HG03103 (cell line): ENCODE measurements at regions not wholly inside any gene's neighbourhood (a gene's known extent, or its start where the extent isn't known, plus 50 kb on each side); places are given as distances from the start of the nearest gene placed in this dataset.
"Not testable (repeated sequence)": the region's sequence is repeated elsewhere in the genome, so short reads cannot be mapped to it uniquely, and the experiment has no call there.

Experiments used
- ATAC-seq: cut with Tn5 transposase; IDR thresholded peaks from one replicate; pipeline ENCODE4 v1.9.1; 2021; ENCODE audit warnings: low read depth; ENCODE audit not compliant: unreplicated experiment

DNA sequence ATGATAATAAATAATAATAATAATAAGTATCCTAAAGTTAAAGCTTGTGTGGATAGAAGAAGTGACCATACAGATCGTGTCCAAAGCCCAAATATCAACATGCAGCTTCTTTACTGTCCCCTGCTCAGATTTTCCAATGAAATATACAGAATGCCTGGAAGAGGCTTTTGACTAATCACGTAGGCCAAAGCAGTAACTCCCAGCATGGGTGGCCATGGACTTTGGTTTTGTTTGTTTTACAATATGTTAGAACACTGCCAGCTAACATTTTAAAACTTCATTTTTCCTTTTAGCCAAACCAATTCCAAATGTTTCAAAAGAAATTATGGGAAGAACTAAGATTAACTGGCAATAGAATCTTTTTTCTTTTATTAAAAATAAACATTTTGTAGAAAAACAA lies 400.0 kb upstream of the FLRT2 start:
- no peak for ATAC-seq

DNA sequence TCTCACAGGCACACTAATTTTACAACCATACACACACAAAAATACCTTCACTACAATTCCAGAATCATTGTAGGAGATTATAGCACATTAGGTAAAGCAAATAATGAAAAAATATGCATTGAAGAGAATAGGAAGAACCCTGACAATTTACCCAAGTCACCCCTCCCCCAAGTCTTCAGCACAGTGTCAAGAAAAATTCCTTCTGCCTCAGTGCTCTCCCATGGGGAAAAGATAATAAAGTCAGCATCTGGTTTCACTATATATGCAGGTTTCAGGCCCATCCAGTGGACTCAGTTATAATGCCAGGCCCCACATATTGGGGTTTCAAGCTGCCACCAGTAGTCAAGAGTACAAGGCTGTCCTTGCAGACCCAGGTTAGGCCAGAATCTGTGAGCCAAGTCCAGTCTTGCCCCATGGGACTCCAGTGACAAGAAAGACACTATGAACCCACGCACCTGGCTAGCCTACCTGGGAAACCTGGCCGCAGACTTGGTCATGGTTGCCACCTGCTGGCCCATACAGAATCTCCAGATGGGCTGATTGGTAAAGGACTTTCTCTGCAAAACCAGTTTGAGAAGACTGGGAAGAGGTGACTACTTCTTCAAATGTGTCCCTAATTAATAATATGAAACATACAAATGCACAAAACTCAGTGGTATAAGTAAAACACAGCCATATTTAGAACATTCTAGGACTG lies 398.6 kb upstream of the FLRT2 start:
- no peak for ATAC-seq

DNA sequence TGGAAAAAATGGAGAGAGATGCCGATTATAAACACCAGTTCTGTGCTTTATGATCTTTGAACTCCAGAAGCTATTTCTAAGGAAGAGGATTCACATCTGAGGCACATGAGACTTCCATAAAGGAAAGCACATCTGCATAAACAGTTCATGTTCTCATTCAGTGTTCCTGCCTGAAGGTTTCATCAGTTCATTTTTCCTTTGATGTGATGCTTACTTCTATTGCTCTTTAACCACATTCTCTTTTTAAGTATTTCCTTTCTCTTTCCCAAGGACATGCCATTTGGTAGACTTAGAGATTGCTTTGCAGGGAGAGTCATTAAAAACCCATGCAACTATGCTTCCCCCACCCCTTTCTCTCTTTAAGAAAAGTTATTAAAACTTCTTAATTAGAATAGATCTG lies 387.0 kb upstream of the FLRT2 start:
- no peak for ATAC-seq

DNA sequence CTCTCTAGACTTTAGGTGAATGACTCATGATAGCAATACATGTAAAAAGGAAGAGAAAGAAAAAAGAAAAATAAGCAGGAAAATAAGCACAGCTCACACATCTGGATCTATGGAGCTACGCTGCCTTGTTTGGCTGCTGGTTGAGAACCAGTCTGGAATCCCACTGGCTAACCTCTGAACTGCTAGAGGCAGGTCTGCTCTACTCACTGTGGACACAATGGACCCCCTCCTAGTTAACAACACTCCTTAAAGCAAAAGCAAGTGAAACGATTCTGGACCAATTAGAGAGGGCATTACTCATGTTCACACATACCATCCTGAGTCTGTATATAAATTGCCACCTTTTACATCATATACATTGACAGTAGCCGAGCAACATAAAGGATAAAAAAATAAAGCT lies 383.2 kb upstream of the FLRT2 start:
- ATAC-seq = no peak

DNA sequence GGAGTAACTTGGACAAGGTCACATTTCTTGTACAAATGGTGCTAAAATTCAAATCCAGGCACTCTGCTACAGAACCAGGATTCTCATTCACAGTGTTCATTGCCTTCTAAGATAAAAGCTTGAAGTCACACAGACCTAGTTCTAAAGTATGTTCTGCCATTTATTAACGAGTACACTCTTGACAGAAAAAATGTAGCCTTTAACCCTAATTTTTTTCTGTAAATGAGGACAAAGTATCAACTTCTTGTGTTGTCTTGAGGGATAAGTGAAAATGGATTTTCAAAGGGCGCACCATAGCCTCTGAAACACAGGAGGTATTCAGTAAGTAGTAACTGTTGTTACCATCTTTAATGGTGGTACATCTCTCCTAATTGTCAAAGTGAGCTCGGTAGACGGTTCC lies 379.8 kb upstream of the FLRT2 start:
- ATAC-seq = no peak

DNA sequence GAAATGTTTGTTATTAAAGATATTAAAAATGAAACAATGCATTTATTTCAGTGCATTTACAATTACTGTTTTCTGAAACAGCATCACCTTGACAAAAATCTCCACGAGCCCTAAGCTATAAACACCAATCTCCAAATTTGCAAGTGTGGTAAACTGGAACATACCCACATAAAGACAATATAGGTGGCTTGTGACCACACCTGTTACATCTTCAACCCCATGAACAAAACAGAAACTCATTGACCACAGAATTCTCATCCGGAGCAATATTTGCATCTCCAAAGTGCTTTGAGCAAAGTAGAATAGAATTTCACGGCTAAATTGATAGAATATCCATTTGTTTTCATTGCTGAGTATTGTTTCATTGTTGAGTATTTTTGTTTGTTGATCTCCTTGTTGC lies 375.2 kb upstream of the FLRT2 start:
- no peak for ATAC-seq

DNA sequence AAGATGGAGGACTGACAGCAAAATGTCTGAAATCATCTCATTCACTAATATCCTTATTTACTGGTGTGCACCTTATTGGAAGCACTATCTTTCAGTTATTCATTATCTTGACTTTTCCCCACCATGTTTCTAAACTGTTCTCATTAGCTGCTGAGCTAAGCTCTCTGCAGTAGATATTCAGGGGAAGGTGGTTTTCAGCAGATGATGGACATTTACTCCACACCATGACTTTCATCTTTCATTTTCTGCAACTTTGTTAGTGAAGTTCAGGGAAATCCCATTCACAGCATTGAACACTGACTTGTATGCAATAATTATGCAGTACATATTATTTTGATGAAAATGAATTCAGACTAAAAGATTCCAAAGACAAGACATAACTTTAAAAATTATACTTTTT lies 373.6 kb upstream of the FLRT2 start:
- ATAC-seq = no peak

DNA sequence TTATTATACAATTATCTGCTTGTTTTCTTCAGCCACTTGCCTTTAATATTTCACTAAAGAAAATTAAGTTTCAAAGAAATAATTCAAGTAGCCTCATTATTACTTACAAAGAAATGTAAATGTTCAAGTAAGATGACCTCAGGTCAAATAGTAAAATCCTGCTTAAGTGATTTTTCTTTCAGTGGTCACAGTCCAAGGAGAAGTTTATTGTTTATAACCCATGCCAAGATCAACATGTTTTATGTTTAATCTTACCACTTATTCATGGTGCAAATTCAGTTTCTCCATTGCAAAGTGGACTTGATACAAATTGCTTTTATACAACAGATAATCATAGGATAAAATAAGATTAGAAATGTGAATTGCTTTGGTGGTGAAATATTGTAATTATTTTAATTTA lies 370.2 kb upstream of the FLRT2 start:
- no peak for ATAC-seq

DNA sequence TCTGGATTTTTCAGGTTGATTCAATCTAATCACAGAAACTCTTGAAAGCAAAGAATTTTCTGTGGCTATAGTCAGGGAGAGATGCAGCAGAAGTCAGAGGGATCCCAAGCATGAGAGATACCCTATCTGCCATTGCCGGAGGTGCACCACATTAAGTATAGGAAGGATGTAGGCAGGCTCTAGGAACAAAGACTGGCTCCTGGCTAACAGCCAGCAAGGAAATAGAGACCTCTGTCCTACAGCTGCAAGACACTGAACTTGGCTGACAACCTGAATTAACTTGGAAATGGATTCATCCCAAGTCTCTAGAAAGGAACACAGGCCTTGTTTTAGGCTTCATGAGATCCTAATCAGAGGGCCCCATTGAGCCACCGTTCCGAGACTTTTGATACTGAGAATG lies 364.9 kb upstream of the FLRT2 start:
- ATAC-seq = no peak

DNA sequence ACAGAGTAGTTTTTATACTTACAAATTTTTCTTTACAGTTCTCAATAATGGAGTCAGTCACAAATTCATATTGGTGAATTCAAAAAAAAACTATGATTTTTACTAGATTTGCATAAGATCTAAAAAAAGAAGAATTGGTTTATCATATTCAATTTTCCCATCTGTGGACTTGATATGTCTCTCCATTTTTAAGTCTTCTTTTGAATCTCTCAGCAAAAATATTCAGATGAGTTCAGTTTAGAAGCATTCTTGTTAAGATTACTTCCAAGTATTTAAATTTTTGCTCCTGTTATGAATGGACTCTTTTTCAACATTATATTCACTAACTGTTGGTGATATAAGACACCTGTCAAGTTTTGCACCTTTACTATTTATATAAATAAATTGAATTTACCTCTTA lies 360.6 kb upstream of the FLRT2 start:
- no peak for ATAC-seq

DNA sequence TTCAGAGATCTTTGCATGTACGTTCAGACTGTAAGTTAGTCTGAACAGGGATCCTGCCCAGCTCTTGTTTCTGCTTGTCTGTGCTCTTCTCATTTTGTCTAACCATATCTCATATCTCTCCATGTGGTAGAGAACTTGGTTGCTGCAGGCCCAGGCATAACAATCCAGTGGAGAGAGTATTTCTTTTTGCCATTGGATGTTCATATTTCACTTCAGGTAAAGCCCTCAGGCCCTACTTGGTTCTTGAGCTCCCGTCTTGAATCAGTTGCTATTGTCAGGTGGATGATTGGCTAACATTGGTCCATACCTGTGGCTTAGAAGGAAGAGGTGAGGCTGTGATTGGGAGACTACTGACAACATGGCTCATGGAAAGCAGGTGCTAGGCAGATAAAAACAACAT lies 357.7 kb upstream of the FLRT2 start:
- no peak for ATAC-seq

DNA sequence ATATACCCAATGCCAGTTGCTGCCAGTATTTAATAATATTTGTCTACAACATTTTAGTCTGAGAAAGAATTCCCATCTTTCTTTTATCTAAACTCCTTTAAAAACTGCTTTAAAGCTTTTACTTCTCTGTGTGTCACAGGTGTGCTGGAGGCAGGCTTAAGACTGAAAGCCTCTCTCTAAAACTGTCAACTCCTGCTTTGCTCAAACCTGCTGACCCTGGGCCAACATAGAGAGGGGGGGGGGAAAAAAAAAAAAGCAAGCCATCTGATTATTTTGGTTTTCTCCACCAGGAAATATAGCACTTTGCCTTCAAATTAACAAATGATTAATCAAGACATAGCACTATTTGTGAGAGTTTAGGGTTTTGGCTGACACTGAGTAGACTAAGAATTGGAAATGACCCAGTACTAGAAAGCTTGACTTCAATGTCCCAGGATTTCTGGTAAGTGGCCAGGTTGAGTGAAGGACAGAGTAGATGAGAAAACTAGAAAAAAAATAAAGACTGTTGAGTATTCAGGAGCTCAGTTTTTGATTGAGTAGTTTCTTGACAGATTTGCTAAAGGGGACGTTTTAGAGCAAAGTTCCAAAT lies 357.0 kb upstream of the FLRT2 start:
- ATAC-seq = no peak

DNA sequence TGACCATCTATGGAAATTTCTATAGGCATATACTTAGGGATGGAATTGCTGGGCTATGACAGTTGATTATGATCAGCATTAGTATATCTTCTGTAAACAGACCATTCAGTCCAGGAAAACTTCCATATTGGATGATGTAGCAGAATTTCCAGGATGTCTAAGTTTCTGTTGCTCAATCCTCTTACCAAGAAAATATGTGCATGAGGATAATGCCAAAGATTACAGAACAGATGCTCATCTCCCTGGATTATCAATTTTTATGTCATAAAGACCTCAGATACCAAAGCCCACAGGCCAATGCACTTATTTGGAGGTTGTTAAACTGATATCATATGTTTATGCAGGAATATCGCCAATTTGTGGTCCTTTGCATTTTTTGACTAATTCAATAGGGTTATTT lies 354.4 kb upstream of the FLRT2 start:
- no peak for ATAC-seq

DNA sequence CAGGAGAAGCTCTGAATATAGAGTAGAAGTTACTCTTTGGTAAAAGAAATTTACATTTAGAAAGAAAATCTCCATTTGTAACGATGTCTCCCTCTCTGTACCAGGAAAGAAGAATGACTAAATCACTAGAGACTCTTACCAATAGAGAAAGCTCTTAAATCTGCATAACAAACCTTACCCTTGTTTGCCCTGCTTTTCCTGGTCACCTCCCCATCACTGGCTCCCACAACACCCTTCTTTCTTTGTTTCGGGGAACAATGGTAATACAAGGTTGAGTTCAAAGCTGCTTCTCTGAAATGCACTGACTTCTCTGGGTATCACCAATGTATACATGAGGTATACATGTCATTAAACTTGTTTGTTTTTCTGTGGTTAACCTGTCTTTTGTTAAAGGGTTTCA lies 351.1 kb upstream of the FLRT2 start:
- no peak for ATAC-seq

DNA sequence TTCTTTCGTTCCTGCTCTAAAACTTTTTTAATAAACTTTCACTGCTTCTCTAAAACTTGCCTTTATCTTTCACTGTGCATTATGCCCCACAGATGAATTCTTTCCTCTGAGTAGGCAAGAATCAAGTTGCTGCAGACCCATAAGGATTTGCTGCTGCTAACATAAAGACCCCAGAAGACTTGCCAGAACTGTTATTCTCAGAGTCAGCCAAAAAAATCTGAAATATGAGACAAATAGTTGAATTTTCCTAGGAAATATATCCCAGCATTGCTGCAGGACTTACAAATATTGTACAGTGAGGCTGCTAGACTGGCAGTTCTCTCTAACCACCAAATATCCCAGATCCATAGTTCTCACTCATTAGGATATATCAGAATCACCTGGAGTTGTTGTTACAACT lies 349.1 kb upstream of the FLRT2 start:
- no peak for ATAC-seq

DNA sequence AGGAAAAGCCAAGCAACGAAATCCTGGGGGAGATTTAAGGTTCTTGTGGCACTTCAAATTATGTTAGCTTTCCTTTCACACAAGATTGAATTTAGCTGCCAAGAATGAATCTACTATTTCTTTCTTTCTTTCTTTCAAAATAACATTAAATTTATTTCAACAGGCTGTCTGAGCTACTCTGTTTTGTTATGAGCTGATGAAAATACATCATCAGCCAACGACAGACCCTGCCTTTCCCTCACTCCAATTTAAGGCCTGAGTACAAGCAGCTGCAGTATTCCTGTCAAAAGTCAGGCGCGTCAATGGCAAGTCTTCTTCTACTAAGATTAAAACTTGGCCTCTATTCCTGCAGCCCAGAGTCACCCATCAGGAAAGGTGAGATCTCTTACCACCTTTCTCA lies 347.7 kb upstream of the FLRT2 start:
- ATAC-seq = no peak

DNA sequence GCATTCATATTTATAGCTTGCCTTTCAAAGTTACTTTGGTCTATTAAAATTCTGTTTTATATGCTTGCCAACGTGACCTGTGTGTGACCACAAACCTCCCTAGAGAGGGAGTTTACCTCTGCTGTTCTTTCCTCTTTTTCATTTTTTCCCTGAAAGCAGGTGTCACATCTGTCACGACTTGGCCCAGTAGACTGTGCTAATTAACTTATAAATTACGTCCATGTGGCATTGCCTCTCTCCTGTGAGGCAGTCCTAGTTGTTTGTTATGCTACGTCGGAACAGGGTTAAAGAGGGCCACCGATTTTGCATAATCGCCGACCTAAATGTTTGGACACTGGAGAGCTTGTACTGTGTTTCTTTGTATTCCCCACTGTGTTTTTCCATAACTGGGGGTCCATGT lies 343.9 kb upstream of the FLRT2 start:
- no peak for ATAC-seq

DNA sequence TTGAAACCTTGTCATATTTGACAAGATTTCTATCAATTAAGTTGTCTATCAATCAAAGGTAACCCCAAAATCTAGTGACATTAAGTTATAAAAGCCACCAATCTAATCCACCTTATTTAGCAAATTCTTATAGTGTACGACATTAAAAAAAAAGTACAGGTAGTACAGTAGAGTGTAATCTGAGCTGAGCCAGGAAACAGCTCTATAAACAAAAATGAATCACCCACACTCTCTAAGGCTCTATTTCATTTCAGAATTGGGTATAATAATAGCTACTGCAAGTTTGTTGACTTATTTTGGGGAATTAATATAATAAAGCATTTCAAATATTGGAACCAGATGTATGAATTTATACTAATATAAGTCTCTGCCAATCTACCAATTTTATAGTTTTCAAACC lies 342.4 kb upstream of the FLRT2 start:
- ATAC-seq = no peak

DNA sequence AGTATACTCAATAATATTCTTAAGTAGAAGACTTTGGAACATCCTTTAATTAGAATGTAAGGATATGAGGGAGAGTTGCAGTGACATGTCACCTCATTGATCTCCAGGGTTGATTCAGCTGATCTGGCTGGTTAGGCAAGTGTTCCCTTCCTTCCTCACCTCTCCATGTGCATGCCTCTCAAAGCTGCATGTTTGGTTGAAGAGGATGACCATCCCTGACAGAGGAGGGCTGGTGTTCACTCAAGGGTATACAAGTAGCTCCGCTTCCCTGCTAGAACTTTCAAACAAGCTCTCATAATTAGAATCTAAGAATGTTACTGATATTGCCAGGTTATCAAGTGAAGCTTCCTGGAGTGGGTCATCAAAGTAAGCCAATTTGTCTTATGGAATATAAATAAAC lies 341.1 kb upstream of the FLRT2 start:
- ATAC-seq = no peak

DNA sequence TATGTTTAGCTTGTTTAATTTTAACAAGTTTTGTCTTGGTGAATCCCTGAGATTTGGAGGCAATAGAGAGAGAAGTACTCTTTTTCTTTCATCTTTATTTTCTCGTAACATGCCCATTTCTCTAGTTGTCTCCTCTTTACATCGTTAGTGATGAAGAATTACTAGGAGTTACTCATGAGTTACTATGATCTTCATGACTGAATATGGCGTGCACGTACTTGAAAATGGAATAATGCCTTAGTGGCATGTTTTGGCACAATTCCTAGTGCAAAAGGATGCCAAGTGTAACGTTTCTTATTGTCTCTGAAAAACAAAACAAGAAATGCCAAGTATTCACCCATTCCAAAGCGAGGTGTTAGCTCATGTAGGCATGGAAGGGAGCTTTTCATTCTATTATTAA lies 340.7 kb upstream of the FLRT2 start:
- not testable (repeated sequence) for ATAC-seq

DNA sequence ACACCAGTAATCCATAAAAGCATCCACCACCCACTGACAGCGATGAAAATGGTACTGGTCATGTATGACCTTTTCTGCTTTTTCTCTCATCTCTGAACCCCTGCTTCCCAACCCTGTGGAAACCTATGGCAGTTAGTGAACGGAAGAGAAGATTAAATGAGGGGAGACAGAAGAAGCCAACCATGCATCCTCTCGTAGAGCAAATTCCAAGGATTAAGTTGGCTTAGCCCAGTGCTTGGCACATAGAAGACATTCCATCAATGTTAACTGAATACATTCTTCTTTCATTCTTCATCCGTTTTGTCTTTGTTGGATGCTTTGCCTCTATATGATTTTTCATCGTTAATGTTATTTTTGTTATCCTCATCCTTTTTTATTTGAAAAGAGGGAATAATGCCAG lies 339.7 kb upstream of the FLRT2 start:
- no peak for ATAC-seq

DNA sequence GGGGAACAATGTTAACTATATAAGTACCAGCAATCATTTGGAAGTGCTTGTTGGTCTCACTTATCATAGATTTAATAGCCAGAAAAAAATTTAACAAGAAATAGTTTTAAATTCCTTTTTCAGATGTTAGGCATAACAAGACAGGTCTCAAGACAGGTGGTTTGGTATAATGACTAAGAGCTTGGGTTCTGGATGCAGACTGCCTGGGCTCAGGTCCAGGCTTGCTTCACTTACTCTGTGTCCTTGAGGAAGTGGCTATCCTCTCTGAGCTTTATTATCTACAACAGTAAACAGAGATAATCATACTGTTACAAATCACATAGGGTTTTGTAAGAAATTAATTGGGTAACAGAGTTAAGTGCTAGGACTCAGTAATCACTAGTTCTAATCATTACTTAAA lies 338.0 kb upstream of the FLRT2 start:
- ATAC-seq = no peak
